Stimulated activated CD4-positive, alpha-beta T cell treated with anti-CD3 and anti-CD28 coated beads, Interleukin-15, amount 100 ng/mL, for 24 hours (primary cell): ENCODE measurements at regions not wholly inside any gene's neighbourhood (a gene's known extent, or its start where the extent isn't known, plus 50 kb on each side); places are given as distances from the start of the nearest gene placed in this dataset.

Experiments
- DNase-seq: peaks from one replicate; pipeline ENCODE4 v3.0.0-alpha.2; 2020

DNA sequence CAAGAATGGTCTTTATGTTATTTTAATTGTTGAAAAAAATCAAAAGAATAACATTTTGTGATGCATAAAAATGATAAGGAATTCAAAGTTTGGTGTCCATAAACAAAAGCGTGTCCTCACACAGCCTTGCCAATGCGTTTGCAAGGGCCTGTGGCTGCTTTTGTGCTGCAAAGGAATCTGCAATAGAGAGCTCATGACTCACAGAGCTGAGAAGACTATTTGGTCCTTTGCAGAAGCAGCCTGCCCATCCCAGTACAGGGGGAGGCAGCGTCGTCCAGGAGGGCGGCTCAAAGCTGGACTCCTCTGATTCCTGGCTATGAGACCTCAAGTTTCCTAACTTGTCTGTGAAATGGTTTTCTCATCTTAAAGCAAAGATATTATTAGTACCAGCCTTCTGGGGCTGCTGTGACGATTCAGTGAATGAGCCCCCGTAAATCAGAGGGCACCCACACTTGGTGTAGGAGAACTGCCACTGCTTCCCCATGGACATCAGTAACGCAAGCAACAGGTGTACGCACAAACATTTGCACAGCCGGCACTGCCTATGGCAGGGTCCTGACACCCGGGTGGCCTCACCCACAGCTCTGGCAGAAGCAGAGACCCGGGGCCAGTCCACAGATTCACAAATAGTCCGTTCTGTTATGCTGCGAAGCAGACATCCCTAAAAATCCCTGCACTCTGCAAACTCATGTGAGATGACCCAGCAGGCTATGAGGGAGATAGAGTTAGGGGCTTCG is 70.6 kb upstream of the ASAP2 start:
- DNase-seq: no peak

- DNase-seq: no peak
These were observed 79.3 kb upstream of the ASAP2 start for GRCh38 chr2:9127316-9127715.

DNA sequence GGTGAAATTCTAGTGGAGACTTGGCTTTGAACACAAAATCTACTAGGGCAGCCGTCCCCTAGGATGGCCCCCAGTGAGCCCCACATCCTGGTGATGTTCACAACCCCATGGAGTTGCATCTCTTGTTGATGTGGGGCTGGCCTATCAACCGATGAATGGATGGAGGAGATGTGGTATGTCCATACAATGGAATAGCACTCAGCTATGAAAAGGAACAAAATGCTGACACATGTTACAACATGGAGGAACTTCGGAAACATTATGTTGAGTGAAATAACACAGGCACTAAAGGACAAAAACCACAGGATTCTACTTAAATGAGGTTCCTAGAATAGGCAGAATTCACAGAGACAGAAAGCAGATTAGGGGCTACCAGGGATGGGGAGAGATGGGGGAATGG is 80.1 kb upstream of the ASAP2 start:
- DNase-seq: no peak

- DNase-seq: no peak
These were observed 82.3 kb upstream of the ASAP2 start for GRCh38 chr2:9124231-9124741.

DNA sequence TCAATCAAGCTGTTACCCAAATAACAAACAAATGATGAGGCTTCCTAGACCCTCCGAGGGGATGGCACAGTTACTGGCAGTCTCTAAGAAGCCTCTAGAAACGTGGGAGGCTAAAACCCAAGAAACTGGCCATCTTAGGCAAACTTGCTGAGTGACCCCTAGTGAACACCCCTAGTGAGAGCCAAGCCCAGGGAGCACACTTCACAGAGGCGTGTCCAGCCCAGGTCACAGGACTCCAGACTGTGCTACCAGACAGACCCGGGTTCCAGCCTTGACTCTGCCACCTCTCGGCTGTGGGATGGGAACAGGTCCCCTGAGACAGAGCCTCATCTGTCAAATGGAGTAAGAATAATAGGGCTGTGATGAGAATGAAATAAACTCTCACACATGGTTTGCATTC is 83.5 kb upstream of the ASAP2 start:
- DNase-seq: no peak

GRCh38 chr2:9122367-9122766 is 84.2 kb upstream of the ASAP2 start:
- DNase-seq: no peak

DNA sequence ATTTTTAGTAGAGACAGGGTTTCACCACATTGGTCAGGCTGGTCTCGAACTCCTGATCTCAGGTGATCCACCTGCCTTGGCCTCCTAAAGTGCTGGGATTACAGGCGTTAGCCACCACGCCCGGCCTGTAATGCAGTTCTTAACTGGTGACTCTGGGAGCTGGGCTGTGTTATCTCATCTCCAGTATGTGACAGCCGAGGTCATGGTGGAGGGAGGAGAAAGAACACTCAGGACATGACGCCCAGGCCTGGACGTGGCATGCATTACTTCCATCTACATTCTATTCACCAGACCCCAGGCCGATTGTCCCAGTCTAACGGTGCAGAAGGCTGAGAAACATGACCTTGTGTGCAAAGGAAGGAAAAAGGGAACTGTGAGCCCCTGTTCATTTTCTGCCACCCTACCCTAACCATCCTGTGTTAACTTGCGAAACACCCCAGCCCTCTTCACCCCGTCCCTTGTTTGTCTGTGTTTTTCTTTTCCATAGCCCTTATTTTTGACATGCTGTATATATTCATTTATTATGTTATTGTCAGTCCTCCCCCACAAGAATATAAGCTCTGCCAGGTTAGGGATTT is 88.1 kb upstream of the ASAP2 start:
- no peak for DNase-seq

DNA sequence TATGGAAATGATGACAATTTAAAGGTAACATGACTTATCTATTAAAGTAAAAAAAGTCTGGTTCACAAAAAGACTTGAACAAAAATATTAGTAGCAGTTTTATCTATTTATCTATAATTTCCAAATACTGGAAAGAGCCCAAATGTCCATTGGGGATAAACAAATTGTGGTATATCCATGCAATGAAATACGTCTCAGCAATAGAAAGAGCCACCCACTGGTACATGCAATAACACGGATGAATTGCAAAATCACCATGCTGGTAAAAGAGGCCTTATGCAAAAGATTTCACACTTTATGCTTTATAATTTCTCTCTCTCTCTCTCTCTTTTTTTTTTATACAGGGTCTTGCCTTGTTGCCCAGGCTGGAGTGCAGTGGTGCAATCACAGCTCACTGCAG is 91.4 kb upstream of the ASAP2 start:
- DNase-seq: no peak

DNA sequence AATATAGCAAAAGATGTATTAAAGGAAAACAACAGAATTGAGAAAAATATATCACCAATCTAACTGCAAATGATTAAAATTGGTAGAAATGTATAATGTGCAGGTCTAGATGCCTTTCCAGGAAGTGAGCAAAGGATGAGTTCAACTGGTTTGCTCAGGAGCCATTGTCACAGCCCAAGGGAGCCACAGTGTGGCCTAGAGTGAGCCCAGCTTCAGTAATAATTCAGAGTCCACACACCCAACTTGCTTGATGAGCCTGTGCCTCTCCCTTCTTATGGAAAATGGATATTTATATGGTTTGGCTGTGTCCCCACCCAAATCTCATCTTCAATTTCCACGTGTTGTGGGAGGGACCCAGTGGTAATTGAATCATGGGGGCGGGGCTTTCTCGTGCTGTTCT is 92.2 kb upstream of the ASAP2 start:
- no peak for DNase-seq

DNA sequence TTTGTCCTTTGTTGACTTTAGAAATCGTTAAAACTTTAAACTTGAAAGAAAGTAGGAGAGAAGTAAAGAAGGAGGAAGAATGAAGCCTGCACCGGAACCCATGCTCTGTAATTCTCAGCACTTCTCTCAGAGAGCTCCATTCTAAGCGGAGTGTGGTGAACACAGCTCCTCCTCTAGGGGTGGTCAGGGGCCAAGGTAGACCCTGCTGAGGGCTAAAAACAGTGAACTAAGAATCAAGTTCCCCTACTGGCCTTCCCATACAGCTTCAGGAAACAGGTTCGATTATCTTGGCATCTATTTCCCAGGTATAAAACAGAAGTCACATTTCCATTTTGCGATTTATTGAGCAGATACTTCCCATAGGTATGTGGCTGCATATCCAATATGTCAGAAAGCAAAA is 92.7 kb upstream of the ASAP2 start:
- no peak for DNase-seq

DNA sequence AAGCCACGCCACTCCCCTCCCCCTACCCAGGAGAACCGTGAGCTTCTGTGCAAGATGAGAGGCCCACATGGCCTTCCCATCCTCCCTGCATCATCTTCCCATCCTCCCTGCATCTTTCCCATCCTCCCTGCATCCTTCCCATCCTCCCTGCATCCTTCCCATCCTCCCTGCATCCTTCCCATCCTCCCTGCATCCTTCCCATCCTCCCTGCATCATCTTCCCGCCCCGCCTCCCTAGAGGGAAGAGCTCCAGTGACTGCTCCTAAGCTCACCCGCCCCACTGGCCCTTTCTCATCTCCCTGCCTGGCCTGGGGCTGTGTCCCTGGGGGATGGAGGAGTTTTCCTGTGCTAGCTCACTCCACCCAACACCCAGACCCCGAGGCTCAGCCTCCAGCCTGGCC is 93.3 kb upstream of the ASAP2 start:
- no peak for DNase-seq

GRCh38 chr2:9112079-9112721 is 94.4 kb upstream of the ASAP2 start:
- DNase-seq: no peak

GRCh38 chr2:9110893-9111569 is 95.6 kb upstream of the ASAP2 start:
- DNase-seq: no peak

DNA sequence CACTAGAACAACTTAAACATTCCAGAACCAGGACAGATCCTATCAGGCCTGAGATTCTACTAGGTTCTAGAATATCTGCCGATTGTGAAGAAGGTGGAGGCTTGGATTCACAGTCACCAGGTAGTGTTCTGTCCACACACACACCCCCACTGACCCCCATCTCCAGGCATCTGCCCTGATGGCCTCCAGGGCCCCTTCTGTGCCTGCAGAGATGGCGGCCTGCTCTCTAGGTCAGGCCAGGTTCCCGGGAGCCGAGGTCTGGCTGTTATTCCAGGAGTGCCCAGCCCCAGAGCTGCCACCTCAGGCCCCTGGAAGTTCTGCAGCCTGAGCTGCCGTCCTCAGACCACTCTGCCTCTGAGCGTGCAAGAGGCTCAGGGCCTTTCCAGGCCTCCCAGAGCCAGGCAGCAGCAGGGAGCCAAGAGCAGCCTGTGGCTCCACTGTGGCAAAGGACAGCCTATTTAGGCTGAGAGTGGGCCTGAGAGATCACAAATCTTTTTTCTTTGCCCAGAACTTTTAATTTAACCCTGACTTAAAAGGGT is 96.2 kb upstream of the ASAP2 start:
- DNase-seq: no peak

DNA sequence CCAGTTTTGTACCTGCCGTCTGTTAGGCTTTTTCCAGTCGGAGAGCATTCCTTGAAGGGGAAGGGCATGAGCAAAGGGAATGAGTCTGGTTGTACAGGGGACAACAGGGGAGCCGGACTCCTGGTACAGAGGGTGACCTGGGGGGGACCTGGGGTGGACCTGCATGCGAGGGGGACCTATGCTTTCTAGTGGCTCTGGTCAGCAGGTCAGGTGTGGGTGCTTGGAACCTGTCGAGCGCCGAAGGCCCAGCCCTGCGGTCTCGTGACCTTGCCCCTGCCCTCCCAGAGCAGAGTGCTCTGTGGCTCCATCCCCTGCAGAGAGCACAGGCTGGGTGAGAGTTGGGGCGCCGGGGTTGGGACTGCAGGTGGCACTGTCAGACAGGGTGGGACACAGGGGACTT is 96.7 kb upstream of the ASAP2 start:
- DNase-seq: no peak

DNA sequence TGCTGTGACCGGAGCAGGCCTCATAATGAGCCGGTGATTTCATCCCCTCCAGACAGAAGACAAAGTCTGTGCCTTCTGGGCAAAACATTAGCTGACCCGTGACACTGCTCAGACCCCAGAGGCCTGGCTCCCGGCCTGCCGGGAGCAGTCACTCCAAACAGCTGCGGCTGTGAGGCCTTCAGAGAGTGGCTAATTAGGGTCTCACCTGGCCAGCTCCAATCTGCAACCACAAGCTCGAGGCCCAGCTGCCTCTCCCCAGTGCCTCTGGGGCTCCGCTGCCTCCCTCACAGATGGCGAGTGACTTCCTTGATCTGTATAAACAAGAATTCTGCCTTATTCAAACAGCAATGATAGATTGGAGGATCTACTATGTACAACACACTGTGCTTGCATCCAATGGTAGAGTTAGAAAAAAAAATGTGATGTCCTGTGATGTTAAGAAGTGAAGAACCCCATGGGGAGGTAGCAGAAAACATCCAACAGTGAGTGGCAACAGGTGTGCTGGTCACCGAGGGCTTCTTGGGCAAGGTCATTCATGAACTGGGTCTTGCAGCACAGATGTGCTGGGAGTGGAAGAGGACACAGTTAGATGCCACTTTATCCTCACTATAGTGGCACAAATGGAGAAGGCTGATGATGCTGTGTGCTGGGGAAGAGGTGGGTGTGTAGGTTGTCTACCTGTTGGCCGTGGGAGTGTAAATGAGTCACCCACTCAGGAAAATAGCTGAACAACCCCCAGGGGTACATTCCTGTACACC is 98.2 kb upstream of the ASAP2 start:
- no peak for DNase-seq

DNA sequence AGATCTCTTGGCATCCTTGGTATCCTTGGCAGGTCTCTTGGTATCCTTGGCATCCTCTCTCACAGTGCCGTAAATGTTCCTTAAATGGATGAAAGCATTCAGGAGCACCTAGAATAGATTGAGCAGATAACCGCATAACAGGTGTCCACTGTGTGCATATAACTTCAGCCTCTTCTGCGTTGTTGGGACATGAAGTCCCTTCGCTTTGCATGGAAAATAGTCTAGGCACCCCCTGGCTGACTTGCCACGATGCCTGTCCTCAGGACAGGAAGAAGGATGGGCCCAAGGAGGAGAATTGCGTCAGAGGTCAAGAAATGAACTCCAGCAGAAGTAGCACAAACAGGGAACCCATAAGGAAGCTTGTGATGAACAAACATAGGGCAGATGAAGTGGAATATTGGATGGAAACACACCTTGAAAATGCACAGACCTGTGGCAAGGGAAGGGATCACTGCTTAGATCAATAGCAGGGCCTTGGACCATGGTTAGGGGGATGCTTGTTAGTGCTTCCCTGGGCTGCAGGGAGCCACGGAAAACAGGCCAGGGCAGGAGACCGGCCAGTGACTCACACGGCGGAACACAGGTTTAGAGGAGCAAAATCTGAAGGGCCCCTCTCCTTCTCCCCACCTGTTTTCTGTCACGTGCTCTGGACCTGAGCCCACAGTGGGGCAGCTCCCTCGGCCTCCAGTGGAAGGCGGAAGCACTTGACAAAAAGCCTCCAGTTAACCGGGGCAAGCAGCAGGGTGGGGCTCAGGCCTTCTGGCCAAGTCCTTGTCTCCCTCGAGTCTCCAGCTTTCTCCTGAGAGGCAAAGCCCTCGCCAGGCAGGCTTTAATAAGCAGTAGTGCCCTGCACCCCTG is 99.2 kb upstream of the ASAP2 start:
- no peak for DNase-seq

- DNase-seq: no peak
These were observed 100.1 kb upstream of the ASAP2 start for GRCh38 chr2:9106338-9107167.

DNA sequence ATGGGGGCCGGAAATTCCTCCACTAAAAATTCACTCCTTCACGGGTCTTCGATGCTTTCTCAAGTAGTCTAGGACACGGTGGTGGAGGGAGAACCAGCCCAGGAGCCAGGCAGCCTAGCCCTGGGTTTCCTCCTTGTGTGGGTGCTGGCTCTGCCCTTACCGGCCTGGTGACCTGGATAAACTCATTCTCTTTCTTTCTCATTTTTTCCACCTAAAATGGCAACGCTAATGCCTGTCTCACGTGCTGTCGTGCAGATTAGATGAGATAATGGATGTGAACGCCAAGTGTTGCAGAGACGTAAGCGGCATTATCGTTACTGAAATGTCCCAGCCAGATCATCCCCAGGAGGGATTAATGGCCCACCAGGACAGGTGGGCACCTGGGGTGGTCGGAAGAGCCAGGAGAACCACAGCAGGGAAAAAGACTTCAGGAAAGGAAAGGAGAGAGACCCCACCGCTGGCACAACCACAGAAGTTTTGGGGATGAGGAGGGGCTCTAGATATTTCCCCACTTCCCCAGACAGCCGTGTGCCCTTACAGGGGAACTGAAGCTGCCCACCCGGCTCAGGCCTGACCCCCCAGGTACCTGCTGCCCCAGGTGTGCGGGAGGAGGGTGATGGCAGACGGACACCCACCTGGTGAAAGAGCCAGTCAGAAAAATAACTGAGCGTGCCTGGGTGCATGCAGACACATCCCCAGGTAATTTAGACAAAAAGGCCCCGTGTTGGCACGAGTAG is 100.8 kb upstream of the ASAP2 start:
- no peak for DNase-seq

DNA sequence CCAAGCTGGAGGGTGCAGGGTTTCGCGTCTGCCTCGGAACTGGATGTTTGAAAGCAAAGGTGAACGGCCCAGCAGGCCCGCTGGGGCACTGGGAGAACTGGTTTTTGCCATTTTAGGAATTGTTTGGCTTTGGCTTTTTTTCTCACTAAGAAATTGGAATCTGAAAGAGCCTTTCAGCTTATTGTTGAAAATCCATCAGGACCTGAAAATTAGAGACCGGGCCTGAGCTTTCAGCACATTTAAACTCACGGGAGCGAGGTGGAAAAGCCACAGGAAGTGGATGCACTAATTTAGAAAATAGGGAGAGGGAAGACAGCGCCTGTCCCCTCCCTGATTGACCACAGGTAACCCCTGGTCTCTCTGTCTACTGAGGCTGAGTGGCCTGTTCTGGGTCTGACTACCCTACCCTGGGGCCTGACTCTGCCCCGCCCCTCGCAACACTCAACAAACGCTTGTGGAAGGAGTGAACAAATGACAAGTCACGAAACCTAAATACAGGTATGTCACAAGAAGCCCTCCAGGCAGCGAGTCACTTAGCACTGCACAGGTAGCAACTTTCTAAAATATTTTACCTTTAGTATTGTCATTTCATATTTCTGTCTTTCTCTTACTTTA is 100.3 kb upstream of the MBOAT2 start:
- no peak for DNase-seq
